ENCODE measurements at regions not wholly inside any gene's neighbourhood (a gene's known extent, or its start where the extent isn't known, plus 50 kb on each side); places are given as distances from the start of the nearest gene placed in this dataset.
A peak's percentile ranks its signal among the peaks of the same experiment; 100 is the strongest.
"Not testable (repeated sequence)": the region's sequence is repeated elsewhere in the genome, so short reads cannot be mapped to it uniquely, and the experiment has no call there.

DNA sequence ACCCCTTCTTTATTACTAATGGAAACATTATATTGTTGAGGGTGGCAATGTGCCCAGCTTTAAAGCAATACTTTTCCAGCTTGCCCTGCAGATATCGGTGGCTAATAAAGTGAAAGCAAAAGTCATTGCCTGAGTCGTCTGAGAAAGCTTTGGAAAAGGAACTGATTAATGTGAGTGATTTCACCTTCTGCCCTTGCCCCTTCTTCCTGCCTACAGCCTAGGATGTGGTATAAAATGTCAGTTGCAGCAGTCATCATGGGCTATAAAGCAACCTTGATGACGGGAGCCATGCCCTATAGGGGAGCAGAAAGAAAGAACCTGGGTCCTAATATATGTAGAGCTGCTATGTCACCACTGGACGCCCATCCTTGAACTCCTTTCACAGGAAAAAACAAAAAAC is 132.4 kb upstream of the USP9X start:
- no peak for DNase-seq

DNA sequence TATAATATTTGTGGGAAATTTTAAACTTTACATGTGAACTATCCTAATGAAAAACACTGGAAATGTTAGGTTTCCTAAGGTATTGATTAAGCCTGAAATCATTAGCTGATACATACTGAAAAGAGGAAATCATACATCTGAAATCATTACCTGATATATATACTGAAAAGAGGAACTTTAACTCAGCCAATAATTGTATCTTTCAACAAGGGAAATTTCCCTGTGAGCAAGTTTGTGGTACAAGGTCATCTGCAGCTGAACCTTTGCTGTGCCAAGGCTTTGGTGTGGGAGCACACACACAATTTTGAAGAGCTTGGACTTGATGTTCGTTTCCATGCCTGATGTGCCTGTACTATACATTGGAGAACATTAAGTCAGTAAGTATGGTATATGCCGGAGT is 131.9 kb upstream of the USP9X start:
- no peak for DNase-seq

DNA sequence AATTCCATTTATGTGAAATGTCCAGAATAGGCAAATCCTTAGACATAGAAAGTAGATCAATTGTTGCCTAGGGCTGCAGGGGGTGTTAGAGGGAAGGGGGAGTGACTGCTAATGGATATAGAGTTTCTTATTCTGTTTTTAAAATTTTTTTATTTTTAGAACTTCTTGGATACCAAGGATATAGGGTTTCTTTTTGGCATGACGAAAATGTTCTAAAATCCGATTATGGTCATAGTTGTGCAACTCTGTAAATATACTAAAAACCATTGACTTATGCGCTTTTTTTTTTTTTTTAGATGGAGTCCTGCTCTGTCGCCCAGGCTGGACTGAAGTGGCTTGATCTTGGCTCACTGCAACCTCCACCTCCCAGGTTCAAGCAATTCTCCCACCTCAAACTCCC is 125.2 kb upstream of the USP9X start:
- DNase-seq = no peak

DNA sequence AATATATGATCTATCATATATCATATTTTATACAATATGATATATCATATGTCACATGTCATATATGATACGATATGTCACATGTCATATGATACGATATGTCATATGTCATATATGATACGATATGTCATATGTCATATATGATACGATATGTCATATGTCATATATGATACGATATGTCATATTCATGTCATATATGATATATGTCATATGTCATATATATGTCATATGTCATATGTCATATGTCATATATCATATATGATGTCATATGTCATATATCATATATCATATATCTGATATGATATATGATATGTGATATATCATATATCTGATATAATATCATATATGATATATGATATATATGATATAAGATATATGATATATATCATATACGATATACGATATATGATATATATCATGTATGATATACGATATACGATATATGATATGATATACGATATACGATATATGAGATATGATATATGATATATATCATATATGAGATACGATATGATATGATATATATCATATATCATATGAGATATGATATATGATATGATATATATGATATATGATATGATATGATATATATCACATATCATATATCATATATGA is 122.3 kb upstream of the USP9X start:
- DNase-seq = no peak

DNA sequence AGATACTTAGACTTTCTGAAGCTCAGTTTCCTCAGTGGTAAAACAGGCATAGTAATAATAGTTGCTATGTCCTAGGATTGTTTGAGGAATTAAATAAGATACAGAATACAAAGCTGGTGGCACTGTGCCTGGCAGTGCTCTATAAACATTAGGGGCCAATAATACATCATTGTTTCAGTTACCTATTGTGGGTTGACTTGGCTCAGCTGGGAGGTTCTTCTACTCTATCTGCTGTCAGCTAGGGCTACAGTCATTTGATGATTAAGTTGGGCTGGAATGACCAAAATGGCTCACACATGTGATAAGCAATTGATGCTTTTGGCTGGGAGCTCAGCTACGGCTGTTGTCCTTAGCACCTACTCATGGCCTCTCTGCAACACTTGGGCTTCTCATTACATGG is 121.2 kb upstream of the USP9X start:
- DNase-seq = no peak

DNA sequence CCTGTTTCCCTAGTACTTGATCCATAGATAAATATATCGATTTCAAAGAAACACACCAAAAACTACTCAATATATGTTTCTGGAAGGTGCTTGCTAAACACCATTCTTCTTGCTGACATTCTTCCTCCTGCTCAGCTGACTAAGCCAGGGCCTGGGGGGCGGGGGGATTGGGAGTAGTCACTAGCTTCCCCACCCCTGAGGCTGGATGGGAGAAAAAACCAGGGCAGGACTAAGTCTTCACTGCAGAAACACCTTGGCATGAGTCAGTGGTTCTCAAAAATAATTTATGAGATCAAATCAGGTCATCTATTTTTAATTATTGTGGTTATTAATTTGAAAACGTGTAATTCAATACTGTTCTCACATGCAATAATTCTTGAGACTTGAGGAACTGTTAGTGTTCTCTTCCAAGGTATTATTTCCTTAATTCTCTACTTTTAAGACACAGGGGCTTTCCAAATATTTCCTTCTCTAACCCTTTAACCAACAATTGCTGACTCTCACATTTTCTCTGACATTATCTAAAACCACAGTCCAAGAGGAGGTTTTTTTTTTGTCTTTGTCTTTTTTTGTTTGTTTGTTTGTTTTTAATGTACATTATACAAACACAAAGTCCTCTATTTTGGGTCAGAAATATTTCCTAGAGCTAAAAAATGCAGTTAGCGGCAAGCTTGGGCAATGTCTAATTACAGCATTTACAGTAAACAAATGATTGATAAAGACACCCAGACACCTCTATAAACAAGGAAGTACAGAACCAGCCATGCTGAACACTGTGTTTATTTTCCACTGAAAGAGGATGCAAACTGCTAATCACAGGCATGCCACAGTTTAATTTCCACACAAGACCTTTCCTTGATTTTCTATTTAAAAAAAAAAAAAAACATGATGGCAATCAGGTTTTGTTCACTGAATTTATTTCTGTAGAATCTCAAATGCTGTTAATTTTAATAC is 120.3 kb upstream of the USP9X start:
- DNase-seq = no peak

DNA sequence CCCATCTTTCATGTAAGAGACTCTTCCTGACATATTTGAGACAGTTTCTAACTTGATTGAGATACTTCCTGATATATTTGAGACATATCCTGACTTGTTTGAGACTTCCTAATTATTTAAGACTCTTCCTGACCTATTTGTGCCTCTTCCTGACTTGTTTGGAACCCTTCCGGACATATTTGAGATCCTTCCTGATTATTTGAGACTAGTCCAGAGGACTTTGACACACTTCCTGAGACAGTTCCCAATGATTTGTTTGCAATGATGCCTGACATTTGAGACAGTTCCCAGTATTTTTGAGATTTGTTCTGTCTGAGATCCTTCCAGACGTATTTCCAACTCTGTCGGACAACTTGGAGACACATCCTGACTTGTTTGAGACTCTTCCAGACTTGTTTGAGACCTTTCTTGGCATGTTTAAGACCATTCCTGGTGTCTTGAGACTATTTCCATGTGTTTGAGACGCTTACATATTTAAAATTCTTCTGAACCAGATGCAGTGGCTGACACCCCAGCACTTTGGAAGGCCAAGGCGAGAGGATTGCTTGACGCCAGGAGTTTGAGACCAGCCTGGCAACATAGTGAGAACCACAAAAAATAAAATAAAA is 118.9 kb upstream of the USP9X start:
- no peak for DNase-seq

DNA sequence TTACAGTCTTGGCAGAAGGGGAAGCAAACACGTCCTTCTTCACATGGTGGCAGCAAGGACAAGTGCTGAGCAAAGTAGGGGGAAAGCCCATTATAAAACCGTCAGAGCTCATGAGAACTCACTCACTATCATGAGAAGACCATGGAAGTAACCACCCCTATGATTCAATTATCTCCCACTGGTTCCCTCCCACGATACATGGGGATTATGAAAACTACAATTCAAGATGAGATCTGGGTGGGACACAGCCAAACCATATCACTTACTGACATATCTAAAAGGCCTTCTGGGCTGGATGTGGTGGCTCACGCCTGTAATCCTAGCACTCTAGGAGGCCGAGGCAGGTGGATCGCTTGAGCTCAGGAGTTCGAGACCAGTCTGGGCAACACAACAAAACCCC is 117.1 kb upstream of the USP9X start:
- no peak for DNase-seq

DNA sequence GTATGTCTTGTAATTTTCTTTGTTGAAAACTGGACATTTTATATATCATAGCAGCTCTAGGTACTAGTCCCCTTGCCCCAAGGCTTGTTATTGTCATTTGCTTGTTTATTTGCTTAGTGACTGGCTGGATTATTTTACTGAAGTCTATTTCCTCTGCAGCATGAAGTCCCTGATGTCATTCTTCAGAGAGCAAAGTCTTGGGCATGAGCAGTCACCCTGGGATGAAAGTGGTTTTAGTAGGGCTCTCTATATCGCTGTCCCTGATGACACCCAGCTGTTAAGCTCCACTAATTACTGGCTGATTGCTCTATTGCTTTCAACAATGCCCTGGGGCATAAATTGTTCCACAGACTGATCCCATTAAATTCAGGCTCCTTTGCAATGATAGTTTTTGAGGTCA is 113.5 kb upstream of the USP9X start:
- no peak for DNase-seq

DNA sequence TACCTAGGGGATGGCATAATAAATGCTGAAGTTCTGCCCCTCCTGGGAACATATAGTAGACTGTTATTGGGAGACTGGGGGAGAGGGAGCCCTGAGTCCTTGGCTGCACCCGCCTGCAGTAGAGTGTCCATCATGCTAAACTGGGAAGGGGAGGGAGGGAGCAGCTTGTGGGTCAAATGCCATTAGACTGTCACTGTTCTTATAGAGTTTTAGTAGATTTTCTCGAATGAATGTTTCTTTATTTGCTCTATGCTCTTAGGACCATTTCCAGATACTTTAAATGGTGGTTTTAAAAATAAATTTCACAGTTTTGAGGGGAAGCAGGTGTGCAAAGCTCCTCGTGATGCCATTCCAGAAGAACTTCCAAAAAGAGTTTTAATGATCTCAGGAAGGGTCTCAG is 111.6 kb upstream of the USP9X start:
- no peak for DNase-seq

DNA sequence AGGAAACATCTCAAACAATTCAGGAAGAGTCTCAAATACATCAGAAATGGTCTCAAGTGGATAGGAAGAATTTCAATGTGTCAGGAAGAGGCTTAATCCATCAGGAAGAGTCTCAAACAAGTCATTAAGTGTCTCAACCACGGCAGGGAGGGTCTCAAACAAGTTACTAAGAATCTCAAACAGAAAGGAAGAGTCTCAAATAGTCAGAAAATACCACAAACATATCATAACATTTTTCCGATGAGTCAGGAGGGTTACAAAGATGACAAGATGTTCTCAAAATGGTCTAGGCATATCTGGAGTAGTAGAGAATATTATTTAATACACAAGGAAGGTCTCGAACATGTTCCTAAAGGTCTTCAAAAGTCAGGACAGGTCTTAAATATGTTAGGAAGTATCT is 109.3 kb upstream of the USP9X start:
- DNase-seq = no peak

DNA sequence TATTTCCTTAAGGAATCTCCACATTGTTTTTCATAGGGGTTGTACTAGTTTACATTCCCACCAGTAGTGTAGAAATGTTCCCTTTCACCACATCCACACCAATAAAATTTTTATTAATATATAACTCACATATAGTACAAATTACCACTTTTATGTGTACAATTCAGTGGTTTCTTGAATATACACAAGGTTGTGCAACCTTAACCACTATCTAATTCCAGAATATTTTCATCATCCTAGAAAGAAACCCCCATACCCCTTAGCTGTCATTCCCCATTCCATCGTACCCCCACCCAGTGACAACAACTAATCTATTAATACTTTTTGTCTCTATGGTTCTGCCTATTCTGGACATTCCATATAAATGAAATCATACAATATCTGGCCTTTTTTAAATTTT is 108.3 kb upstream of the USP9X start:
- no peak for DNase-seq

DNA sequence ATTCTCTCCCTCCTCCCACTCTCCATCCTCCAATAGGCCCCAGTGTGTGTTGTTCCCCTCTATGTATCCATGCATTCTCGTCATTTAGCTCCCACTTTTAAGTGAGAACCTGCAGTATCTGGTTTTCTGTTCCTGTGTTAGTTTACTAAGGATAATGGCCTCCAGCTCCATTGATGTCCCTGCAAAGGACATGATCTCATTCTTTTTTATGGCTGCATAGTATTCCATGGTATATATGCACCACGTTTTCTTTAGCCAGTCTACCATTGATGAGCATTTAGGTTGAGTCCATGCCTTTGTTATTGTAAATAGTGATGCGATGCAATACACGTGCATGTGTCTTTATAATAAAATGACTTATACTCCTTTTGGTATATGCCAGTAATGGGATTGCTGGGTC is 100.3 kb upstream of the USP9X start:
- no peak for DNase-seq

DNA sequence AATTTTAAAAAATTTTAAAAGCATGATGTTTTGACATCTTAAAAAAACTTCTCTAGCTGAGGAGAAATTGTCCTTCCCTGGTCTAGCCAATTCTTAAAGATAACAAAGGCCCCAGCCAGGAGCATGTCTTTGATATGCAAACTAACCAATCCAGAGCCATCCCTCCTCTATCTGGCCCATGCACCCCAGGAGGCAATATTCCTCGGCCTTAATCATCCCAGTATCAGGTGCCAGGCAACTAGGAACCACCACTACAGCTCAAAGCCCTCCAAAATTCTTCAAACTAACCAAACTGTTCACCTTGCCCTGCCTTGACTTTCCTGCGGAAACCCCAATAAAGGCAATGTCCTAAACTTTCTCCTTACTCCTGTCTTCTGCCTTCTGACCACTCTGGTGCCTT is 97.8 kb upstream of the USP9X start:
- no peak for DNase-seq

DNA sequence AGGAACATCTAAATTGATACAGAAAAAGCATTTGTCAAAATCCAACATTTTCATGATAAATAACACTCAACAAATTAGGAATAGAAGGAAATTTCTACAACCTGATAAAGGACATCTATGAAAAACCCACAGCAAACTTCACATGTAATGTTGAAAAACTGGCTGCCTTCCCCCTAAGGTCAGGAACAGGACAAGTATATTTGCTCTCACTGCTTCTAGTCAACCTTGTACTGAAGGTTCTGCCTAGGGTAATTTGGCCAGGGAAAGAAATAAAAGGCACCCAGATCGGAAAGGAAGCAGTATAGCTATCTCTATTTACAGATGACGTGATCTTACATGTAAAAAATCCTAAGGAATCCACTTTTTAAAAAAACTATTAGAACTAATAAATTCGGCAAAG is 97.1 kb upstream of the USP9X start:
- DNase-seq = no peak

DNA sequence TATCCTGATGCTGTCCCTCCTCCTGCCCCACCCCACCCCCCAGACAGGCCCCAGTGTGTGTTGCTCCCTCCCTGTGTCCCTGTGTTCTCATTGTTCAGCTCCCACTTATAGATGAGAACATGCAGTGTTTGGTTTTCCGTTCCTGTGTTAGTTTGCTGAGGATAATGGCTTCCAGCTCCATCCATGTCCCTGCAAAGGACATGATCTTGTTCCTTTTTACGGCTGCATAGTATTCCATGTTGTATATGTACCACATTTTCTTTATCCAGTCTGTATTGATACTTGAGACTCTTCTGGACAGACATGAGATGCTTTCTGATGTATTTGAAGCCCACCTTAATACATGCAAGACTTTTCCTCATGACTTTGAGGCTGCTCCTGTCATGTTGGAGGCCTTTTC is 91.8 kb upstream of the USP9X start:
- not testable (repeated sequence) for DNase-seq

DNA sequence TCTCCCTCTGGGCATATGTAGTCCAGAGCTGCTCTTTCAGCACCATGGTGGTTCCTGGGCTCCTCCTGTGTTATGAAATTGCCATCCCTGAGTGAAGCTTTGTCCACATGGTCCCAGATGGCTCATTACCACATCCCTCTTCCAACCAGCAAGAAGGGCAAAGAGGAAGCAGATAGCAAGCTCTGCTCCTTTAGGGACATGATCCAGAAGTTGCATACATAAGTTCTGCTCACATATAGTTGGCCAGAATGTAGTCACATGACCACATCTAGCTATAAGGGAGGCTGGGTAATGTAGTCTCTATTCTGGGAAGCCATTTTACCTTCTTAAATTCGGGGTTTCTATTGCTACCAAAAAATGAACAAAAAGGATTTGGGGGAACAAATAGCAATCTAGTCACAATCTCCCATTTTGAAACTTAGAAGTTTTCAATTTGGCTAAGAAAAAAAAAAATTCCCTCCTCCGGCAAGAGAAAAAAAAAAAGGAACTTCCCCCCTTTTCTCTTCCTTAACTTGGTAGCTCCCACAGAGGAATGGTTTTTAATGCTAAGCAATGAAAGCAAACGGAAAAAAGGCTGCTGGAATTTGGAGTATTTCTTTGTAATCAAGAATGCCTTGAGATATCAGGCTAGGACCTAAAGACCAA is 88.2 kb upstream of the USP9X start:
- peak; percentile 28 for DNase-seq

DNA sequence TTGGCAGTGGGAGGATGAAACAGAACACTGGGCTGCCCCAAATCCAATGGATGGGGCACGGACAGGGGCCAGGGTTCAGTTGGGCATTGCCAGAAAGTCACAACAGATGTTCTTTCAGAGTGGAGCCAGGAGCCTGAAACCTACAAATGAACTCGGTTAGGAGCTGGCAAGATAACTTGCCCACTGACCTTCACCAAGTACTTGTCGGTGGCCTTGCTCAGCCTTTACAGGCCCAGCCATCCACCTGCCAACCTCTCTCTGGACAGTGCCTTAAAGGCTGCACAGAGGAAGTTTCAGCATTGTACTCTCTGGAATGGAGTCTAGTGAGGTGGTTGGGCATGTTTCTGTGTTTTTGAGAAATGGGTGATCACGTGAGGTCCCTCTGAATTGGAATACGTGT is 87.1 kb upstream of the USP9X start:
- DNase-seq = no peak

DNA sequence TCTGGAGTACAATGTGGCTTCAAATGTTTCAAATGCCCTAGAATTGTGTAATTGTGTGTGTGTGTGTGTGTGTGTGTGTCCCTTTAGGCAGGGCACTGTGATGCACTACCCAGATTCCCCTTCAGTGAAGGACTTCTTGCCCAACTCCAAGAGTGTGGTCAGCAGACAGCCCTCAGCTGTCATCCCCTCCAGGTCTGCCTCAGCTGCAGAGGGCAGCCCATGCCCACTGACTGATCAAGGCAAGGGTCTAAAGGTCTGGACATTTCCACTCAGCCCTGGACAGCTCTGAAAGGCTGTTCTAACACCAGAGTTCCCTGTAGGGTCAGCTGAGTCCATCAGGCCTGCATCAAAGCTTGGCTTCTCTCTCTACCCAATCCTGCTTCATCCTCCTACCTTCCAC is 83.9 kb upstream of the USP9X start:
- DNase-seq = no peak

DNA sequence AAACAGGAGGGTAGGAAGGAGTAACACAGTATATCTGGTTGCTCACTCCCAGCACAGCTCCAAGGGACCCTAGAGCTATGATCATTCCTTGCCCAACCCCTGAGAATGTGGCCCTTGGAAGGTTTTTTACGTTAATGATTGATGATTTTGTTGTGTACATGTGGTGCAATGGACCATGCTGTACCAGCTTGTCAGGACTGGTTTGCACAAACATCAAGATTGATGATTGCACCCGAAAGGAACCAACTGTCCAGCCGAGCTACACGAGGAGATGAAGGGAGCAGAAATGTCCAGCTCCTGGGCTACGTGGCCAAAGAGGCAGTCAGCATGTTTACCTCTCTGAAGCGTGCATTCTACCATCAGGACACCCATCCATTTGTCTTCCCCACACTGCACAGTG is 83.2 kb upstream of the USP9X start:
- DNase-seq = no peak

DNA sequence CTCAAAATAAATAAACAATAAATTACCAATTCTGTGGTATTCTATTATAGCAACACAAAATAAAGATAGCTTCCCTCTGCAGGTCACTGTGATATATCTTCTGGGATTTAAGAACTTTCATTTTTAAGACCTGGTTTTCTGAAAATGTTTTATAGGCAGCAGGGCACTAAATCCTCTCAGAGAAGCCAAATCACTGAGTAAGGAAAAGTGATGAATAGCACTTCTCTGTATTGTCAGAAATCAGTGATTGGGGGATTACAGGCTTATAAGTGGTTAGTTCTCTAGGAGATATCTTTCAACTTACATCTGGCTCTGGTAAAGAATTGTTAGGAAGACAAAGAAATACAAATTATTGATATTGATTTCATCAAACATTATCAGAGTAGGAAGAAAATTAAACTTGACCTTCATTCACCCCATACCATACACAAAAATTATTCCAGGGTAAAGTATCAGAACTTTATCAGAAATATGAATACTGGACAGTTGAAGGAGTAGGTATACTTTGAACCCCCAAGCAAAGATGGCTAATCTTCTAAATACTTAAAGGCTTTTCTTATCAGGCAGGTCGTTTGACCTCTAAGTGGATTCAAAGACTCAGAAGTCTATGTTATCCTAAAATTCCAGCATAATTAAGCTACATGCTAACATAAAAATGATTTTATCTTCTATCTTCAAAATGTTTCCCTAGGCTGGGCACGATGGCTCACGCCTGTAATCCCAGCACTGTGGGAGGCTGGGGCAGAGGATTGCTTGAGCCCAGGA is 81.6 kb upstream of the USP9X start:
- no peak for DNase-seq

DNA sequence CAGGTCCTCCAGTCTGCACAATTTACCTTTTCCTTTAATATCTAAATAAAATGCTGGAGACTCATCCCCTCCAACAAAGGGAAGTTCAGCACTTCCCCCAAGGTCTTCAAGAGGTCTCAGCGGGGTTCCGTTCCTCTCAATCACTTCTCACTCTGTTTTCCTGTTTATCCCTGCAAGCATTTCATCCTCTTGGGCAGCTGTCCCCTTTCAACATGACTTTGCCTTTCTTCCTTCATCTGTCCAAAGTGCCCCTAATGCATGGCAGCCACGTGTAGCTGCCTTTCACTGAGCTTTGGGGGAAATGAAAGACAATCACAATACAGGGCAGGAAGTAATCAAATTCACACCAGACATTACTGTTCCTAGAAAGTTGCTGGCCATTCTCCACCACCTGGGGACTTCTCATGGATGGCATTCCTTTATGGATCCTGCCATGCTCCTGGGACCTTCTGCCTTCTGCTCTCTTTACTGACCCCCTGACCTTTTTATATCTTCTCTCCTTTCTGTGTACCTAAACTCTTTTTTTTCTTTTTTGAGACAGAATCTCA is 79.7 kb upstream of the USP9X start:
- DNase-seq = no peak
